ENCODE measurements at regions not wholly inside any gene's neighbourhood (a gene's known extent, or its start where the extent isn't known, plus 50 kb on each side); places are given as distances from the start of the nearest gene placed in this dataset.

GRCh38 chr5:15300141-15300540 lies 199.8 kb upstream of the FBXL7 start:
- Histone ChIP-seq H3K27me3 (ENCODE audit: control insufficient read depth in 2 of 2, insufficient read depth in 2 of 2, low read length in 2 of 2) (no peaks in the 10 kb centered on the region), H3K27ac (ENCODE audit: insufficient read depth, low read depth, low read length) (no peak overlapping the region), H3K36me3 (ENCODE audit: control insufficient read depth in 2 of 2, extremely low read depth in 1 of 2, insufficient read depth in 2 of 2, low read length in 2 of 2) (no peaks in the 10 kb centered on the region), H2AFZ (ENCODE audit: low read depth, low read length) (no peak overlapping the region), H3K4me2 (ENCODE audit: insufficient read depth, low read length) (no peak overlapping the region), H3K4me1 (ENCODE audit: control insufficient read depth, extremely low read depth, insufficient read depth, low read length) (no peaks in the 10 kb centered on the region), H3K9ac (replicated peaks; ENCODE audit: extremely low read depth, insufficient read depth, low read length) (no peak overlapping the region), H3K9me1 (replicated peaks; ENCODE audit: control insufficient read depth, extremely low read depth, insufficient read depth, low read length) (no peaks in the 10 kb centered on the region), H3K4me3 (replicated peaks in 1 of 3; ENCODE audit: insufficient read depth in 1 of 3, low read depth in 1 of 3, low read length in 3 of 3) (no peak overlapping the region), H4K20me1 (replicated peaks; ENCODE audit: control insufficient read depth, extremely low read depth, insufficient read depth, low read length) (no peaks in the 10 kb centered on the region), H3K9me3 (replicated peaks; ENCODE audit: control insufficient read depth, insufficient read depth, low read length) (no peaks in the 10 kb centered on the region), H3K79me2 (ENCODE audit: control insufficient read depth, insufficient read depth, low read length) (no peaks in the 10 kb centered on the region)
- no TSS peak for BruUV-seq (replicated peaks)
- dilution Hi-C loops (cut with MboI; ENCODE audit: extremely low pct_ligation_motif_present, low sequenced_read_pairs) (no loop called here), intact Hi-C loops (cut with micrococcal nuclease) (no loop called here)
- POLR2A ChIA-PET = no interaction called here
- no peak for TF ChIP-seq POLR2A (IDR thresholded peaks at IDR 0.05; ENCODE audit: low read depth, low read length)
- no peak for TF ChIP-seq MYC (IDR thresholded peaks at IDR 0.05; ENCODE audit: low read depth, low read length)
- TF ChIP-seq, protein P1, sequence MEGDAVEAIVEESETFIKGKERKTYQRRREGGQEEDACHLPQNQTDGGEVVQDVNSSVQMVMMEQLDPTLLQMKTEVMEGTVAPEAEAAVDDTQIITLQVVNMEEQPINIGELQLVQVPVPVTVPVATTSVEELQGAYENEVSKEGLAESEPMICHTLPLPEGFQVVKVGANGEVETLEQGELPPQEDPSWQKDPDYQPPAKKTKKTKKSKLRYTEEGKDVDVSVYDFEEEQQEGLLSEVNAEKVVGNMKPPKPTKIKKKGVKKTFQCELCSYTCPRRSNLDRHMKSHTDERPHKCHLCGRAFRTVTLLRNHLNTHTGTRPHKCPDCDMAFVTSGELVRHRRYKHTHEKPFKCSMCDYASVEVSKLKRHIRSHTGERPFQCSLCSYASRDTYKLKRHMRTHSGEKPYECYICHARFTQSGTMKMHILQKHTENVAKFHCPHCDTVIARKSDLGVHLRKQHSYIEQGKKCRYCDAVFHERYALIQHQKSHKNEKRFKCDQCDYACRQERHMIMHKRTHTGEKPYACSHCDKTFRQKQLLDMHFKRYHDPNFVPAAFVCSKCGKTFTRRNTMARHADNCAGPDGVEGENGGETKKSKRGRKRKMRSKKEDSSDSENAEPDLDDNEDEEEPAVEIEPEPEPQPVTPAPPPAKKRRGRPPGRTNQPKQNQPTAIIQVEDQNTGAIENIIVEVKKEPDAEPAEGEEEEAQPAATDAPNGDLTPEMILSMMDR (IDR thresholded peaks at IDR 0.05; ENCODE audit: extremely low read depth in 1 of 2, insufficient read depth in 1 of 2, low read depth in 1 of 2, low read length in 2 of 2) = no peak
- no peak for TF ChIP-seq EZH2 (IDR thresholded peaks at IDR 0.05; ENCODE audit: borderline replicate concordance, low read depth, low read length, severe bottlenecking)
- TF ChIP-seq GATA2 (IDR thresholded peaks at IDR 0.05; ENCODE audit: insufficient read depth, insufficient read length, low read depth, low read length) = no peak
- TF ChIP-seq, protein P2, sequence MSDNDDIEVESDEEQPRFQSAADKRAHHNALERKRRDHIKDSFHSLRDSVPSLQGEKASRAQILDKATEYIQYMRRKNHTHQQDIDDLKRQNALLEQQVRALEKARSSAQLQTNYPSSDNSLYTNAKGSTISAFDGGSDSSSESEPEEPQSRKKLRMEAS (IDR thresholded peaks at IDR 0.05; ENCODE audit: insufficient read depth, insufficient read length) = no peak
- no peak for TF ChIP-seq POLR2AphosphoS5 (IDR thresholded peaks at IDR 0.05; ENCODE audit: insufficient read depth, low read depth, low read length)
- TF ChIP-seq JUN (IDR thresholded peaks at IDR 0.05; ENCODE audit: borderline replicate concordance, insufficient read depth, insufficient read length, low read depth) = no peak
- TF ChIP-seq FOS (IDR thresholded peaks at IDR 0.05; ENCODE audit: borderline replicate concordance, insufficient read depth, low read length) = no peak
- no peak for FAIRE-seq
- CTCF ChIA-PET = no interaction called here
- DNase-seq (ENCODE audit: low read depth, low spot score) = no peak

All from endothelial cell of umbilical vein (primary cell).